C4-2B (cell line): ENCODE measurements at regions not wholly inside any gene's neighbourhood (a gene's known extent, or its start where the extent isn't known, plus 50 kb on each side); places are given as distances from the start of the nearest gene placed in this dataset.

Source experiments
- ZFX ChIP-seq: fragments of 450-650 bp; IDR thresholded peaks from 2 replicates; pipeline ENCODE4 v1.6.1; 2017
- TF ChIP-seq, protein P1 (sequence below): fragments of 450-650 bp; conservative IDR thresholded peaks from 2 replicates; pipeline ENCODE4 v1.5.1; 2017; ENCODE audit warnings: mild to moderate bottlenecking

GRCh38 chr6:102655823-102656222, 1262.3 kb downstream of the GRIK2 start:
- TF ChIP-seq, protein P1, sequence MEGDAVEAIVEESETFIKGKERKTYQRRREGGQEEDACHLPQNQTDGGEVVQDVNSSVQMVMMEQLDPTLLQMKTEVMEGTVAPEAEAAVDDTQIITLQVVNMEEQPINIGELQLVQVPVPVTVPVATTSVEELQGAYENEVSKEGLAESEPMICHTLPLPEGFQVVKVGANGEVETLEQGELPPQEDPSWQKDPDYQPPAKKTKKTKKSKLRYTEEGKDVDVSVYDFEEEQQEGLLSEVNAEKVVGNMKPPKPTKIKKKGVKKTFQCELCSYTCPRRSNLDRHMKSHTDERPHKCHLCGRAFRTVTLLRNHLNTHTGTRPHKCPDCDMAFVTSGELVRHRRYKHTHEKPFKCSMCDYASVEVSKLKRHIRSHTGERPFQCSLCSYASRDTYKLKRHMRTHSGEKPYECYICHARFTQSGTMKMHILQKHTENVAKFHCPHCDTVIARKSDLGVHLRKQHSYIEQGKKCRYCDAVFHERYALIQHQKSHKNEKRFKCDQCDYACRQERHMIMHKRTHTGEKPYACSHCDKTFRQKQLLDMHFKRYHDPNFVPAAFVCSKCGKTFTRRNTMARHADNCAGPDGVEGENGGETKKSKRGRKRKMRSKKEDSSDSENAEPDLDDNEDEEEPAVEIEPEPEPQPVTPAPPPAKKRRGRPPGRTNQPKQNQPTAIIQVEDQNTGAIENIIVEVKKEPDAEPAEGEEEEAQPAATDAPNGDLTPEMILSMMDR = no peak
- no peak for TF ChIP-seq ZFX
